SIG-M5 treated with dmso at 0.1 percent for 504 hours (cell line): ENCODE measurements at regions not wholly inside any gene's neighbourhood (a gene's known extent, or its start where the extent isn't known, plus 50 kb on each side); places are given as distances from the start of the nearest gene placed in this dataset.
"Not testable (repeated sequence)": the region's sequence is repeated elsewhere in the genome, so short reads cannot be mapped to it uniquely, and the experiment has no call there.

Experiments used
- DNase-seq: peaks from one replicate; lab custom pipeline; 2025; ENCODE audit not compliant: unreplicated experiment; lab: John Stamatoyannopoulos, UW

GRCh38 chr7:17552952-17553351, 254.5 kb downstream of the AHR start:
- DNase-seq = no peak

GRCh38 chr7:17554341-17555015, 256.0 kb downstream of the AHR start:
- peak; percentile 22 for DNase-seq

- no peak for DNase-seq
These were observed 257.9 kb downstream of the AHR start for GRCh38 chr7:17556247-17556956.

GRCh38 chr7:17557251-17557671, 258.8 kb downstream of the AHR start:
- no peak for DNase-seq

GRCh38 chr7:17558135-17558534, 259.7 kb downstream of the AHR start:
- no peak for DNase-seq

GRCh38 chr7:17558558-17559332, 260.3 kb downstream of the AHR start:
- DNase-seq = no peak

GRCh38 chr7:17559388-17559787, 260.9 kb downstream of the AHR start:
- no peak for DNase-seq

- DNase-seq = no peak
These were observed 262.1 kb downstream of the AHR start for GRCh38 chr7:17560516-17560915.

- no peak for DNase-seq
These were observed 262.5 kb downstream of the AHR start for GRCh38 chr7:17560966-17561365.

- DNase-seq = peak; percentile 92
These were observed 266.3 kb downstream of the AHR start for GRCh38 chr7:17564678-17565212.

GRCh38 chr7:17580141-17580540, 281.7 kb downstream of the AHR start:
- DNase-seq = no peak

- DNase-seq = no peak
These were observed 282.4 kb downstream of the AHR start for GRCh38 chr7:17580856-17581255.

- DNase-seq = no peak
These were observed 282.8 kb downstream of the AHR start for GRCh38 chr7:17581301-17581700.

- not testable (repeated sequence) for DNase-seq
These were observed 284.2 kb downstream of the AHR start for GRCh38 chr7:17582696-17583095.

- no peak for DNase-seq
These were observed 285.3 kb downstream of the AHR start for GRCh38 chr7:17583786-17584185.

GRCh38 chr7:17584822-17585221, 286.4 kb downstream of the AHR start:
- no peak for DNase-seq

GRCh38 chr7:17586711-17587110, 288.3 kb downstream of the AHR start:
- DNase-seq = no peak

GRCh38 chr7:17588730-17589129, 290.3 kb downstream of the AHR start:
- DNase-seq = no peak

GRCh38 chr7:17589671-17590070, 291.2 kb downstream of the AHR start:
- DNase-seq = no peak

- no peak for DNase-seq
These were observed 291.8 kb downstream of the AHR start for GRCh38 chr7:17590221-17590620.

GRCh38 chr7:17593819-17594419, 295.5 kb downstream of the AHR start:
- no peak for DNase-seq
